ENCODE measurements at regions not wholly inside any gene's neighbourhood (a gene's known extent, or its start where the extent isn't known, plus 50 kb on each side); places are given as distances from the start of the nearest gene placed in this dataset.

GRCh38 chr20:56166781-56167465 is 81.6 kb upstream of the MC3R start:
- intact Hi-C loops (cut with DNase I, micrococcal nuclease), result no loop called here
- DNase-seq, result no peak
- no peak overlapping the region for H3K27ac Mint-ChIP-seq

DNA sequence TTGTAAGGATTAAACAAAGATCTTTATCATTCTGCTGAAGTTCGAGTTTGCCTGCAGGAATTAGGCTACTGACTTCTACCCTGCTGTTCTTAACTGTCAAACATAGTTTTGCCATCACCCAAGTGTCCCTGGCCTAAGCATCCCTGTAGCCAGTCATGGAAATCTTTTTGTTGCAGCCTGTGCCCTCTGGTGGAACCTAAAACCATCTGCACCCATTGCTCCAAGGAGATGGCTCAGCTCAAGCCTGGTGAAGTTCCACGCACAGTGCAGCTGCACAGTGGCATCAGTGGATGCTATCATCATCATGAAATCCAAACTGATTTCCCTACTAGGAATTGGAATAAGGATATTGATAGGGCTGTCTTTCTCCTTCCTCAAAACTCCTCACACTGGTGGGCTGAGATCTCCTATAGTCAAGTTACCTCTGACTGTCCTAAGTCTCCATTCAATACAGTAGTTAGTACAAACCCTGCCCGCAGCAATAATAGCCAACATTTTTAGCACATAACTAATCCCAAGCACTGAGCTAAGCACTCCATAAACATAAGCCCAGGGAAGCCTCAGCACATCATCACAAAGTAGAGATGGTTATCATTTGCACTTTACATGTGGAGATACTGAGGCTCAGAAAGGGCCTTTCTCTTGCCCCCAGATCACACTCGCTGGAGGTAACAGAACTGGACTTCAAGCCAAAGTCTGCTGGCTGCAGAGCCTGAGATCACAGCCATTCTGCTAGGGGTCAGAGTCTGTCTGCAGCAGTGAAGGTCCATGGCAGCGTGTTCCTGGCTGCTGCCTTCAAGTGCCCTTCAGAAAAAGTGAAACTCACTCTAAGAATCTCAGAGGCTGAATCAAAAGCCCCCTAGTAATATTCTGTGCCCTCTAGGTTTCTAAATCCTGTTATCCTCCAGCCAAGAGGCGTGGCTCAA is 77.2 kb upstream of the MC3R start:
- no peak for ATAC-seq (ENCODE audit: poor library complexity)
- no peaks in the 10 kb centered on the region for H3K36me3 ChIP-seq (ENCODE audit: insufficient read depth, low read length)
- H3K27ac Mint-ChIP-seq, result no peak overlapping the region
- H3K4me3 ChIP-seq (ENCODE audit: low read length), result no peak overlapping the region
- no peaks in the 10 kb centered on the region for H3K4me1 ChIP-seq (ENCODE audit: insufficient read depth, low read length)
- ChIA-PET CTCF (no interaction called here), POLR2A (no interaction called here)
- peaks cover 4% of the 10 kb centered on the region for H3K27me3 Mint-ChIP-seq
- no peak for DNase-seq
- no peaks in the 10 kb centered on the region for H3K27me3 ChIP-seq (ENCODE audit: control insufficient read depth in 1 of 2, insufficient read depth in 2 of 2, low read length in 2 of 2)
- TF ChIP-seq, protein P1, sequence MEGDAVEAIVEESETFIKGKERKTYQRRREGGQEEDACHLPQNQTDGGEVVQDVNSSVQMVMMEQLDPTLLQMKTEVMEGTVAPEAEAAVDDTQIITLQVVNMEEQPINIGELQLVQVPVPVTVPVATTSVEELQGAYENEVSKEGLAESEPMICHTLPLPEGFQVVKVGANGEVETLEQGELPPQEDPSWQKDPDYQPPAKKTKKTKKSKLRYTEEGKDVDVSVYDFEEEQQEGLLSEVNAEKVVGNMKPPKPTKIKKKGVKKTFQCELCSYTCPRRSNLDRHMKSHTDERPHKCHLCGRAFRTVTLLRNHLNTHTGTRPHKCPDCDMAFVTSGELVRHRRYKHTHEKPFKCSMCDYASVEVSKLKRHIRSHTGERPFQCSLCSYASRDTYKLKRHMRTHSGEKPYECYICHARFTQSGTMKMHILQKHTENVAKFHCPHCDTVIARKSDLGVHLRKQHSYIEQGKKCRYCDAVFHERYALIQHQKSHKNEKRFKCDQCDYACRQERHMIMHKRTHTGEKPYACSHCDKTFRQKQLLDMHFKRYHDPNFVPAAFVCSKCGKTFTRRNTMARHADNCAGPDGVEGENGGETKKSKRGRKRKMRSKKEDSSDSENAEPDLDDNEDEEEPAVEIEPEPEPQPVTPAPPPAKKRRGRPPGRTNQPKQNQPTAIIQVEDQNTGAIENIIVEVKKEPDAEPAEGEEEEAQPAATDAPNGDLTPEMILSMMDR (IDR thresholded peaks at IDR 0.05), result no peak
- no peak overlapping the region for H3K4me3 Mint-ChIP-seq
- H3K36me3 Mint-ChIP-seq (ENCODE audit: low read depth), result no peaks in the 10 kb centered on the region
- no peak overlapping the region for H3K27ac ChIP-seq (ENCODE audit: low read depth in 1 of 2, low read length in 2 of 2)
- H3K4me1 Mint-ChIP-seq (ENCODE audit: low read depth), result no peaks in the 10 kb centered on the region
- intact Hi-C loops (cut with DNase I, micrococcal nuclease), result no loop called here
- H3K9me3 Mint-ChIP-seq, result no peaks in the 10 kb centered on the region
- H3K9me3 ChIP-seq (ENCODE audit: control insufficient read depth in 1 of 2, insufficient read depth in 1 of 2, low read length in 2 of 2), result peaks cover 0 to 8% of the 10 kb centered on the region in 2 experiments

More at GRCh38 chr20:56166781-56167465, 81.6 kb upstream of the MC3R start:
- Histone ChIP-seq H3K36me3 (ENCODE audit: insufficient read depth, low read length) (no peaks in the 10 kb centered on the region), H3K27ac (ENCODE audit: low read depth in 1 of 2, low read length in 2 of 2) (no peak overlapping the region), H3K4me1 (ENCODE audit: insufficient read depth, low read length) (no peaks in the 10 kb centered on the region), H3K27me3 (ENCODE audit: control insufficient read depth in 1 of 2, insufficient read depth in 2 of 2, low read length in 2 of 2) (no peaks in the 10 kb centered on the region), H3K4me3 (ENCODE audit: low read length) (no peak overlapping the region), H3K9me3 (ENCODE audit: control insufficient read depth in 1 of 2, insufficient read depth in 1 of 2, low read length in 2 of 2) (peaks cover 0 to 8% of the 10 kb centered on the region in 2 experiments)
- no peak overlapping the region for H3K4me3 Mint-ChIP-seq
- no peaks in the 10 kb centered on the region for H3K4me1 Mint-ChIP-seq (ENCODE audit: low read depth)
- ChIA-PET CTCF (no interaction called here), POLR2A (no interaction called here)
- ATAC-seq (ENCODE audit: poor library complexity), result no peak
- H3K9me3 Mint-ChIP-seq, result no peaks in the 10 kb centered on the region
- no peaks in the 10 kb centered on the region for H3K36me3 Mint-ChIP-seq (ENCODE audit: low read depth)
- TF ChIP-seq, protein P1 (IDR thresholded peaks at IDR 0.05), result no peak
- H3K27me3 Mint-ChIP-seq, result peaks cover 12% of the 10 kb centered on the region

DNA sequence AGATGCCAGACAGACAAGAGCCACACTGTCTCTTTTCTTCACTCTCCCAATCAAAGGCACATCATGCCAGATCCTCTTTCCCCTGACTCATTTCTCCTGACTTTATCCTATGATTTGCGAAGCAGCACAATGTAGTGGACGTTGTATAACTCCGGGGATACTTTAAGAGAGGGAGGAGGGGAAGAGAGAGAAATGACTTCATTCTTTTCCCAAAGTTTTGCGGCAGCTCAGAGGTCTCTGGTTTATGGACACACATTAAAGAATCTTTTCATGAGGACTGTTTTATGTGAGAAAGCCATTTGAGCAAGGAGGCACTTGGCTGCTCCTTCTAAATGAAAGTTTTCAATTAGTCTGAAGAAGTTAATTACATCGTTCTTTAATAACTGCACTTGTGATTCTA is 75.1 kb upstream of the MC3R start:
- Mint-ChIP-seq H3K4me1 (ENCODE audit: low read depth) (no peaks in the 10 kb centered on the region), H3K4me3 (no peak overlapping the region), H3K27ac (no peak overlapping the region), H3K27me3 (peaks cover 4% of the 10 kb centered on the region), H3K36me3 (ENCODE audit: low read depth) (no peaks in the 10 kb centered on the region), H3K9me3 (no peaks in the 10 kb centered on the region)
- H3K4me3 ChIP-seq (ENCODE audit: low read length), result no peak overlapping the region
- TF ChIP-seq, protein P1 (IDR thresholded peaks at IDR 0.05), result no peak
- no peaks in the 10 kb centered on the region for H3K27me3 ChIP-seq (ENCODE audit: control insufficient read depth in 1 of 2, insufficient read depth in 2 of 2, low read length in 2 of 2)
- no peak for DNase-seq
- ChIA-PET CTCF (no interaction called here), POLR2A (no interaction called here)
- intact Hi-C loops (cut with DNase I, micrococcal nuclease), result no loop called here
- no peak overlapping the region for H3K27ac ChIP-seq (ENCODE audit: low read depth in 1 of 2, low read length in 2 of 2)
- H3K4me1 ChIP-seq (ENCODE audit: insufficient read depth, low read length), result no peaks in the 10 kb centered on the region
- no peak for ATAC-seq (ENCODE audit: poor library complexity)
- H3K9me3 ChIP-seq (ENCODE audit: control insufficient read depth in 1 of 2, insufficient read depth in 1 of 2, low read length in 2 of 2), result no peaks in the 10 kb centered on the region
- H3K36me3 ChIP-seq (ENCODE audit: insufficient read depth, low read length), result no peaks in the 10 kb centered on the region
